ENCODE measurements at regions not wholly inside any gene's neighbourhood (a gene's known extent, or its start where the extent isn't known, plus 50 kb on each side); places are given as distances from the start of the nearest gene placed in this dataset.

- Histone ChIP-seq H3K27ac (no peak overlapping the region), H3K9me3 (no peaks in the 10 kb centered on the region), H3K4me1 (no peaks in the 10 kb centered on the region), H3K27me3 (no peaks in the 10 kb centered on the region), H3K4me3 (no peak overlapping the region), H3K36me3 (no peaks in the 10 kb centered on the region)
- TF ChIP-seq CTCF (IDR thresholded peaks at IDR 0.05) (no peak), EP300 (IDR thresholded peaks at IDR 0.05) (no peak), POLR2A (IDR thresholded peaks at IDR 0.05) (no peak)
- no peak for DNase-seq (ENCODE audit: low spot score in 2 of 2)
- WGBS, 2 donors, result 72 to 84% methylated on average over 3 to 4 of the region's 4 CpGs
Observed at GRCh38 chr15:91426412-91426811, 326.4 kb downstream of the SV2B start.

DNA sequence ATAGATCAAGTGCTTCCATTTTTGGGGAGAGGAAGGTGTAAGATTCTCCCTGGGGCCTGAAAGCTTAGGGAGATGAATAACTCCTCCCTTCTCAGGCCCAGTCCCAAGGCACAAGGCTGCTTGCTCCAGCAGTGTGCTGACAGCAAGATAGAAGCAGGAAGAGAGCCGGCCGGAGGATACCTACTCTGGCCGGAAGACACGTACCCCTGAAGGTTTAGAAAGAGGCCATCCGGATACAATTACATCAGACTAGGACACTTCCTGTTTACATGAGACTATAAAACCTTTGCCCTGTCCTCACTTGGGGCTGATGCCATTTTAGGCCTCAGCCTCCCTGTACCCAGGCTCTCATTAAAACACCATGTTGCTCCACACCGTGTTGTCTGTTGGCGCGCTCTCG lies 329.9 kb downstream of the SV2B start:
- H3K4me3 ChIP-seq, result no peak overlapping the region
- no peaks in the 10 kb centered on the region for H3K36me3 ChIP-seq
- no peaks in the 10 kb centered on the region for H3K9me3 ChIP-seq
- no peak for DNase-seq (ENCODE audit: low spot score in 2 of 2)
- no peak overlapping the region for H3K27ac ChIP-seq
- H3K27me3 ChIP-seq, result no peaks in the 10 kb centered on the region
- H3K4me1 ChIP-seq, result no peaks in the 10 kb centered on the region
- TF ChIP-seq POLR2A (IDR thresholded peaks at IDR 0.05), result no peak
- no peak for TF ChIP-seq CTCF (IDR thresholded peaks at IDR 0.05)
- TF ChIP-seq EP300 (IDR thresholded peaks at IDR 0.05), result no peak
- WGBS, 2 donors, result 80 to 85% methylated on average over 9 of the region's 9 CpGs

DNA sequence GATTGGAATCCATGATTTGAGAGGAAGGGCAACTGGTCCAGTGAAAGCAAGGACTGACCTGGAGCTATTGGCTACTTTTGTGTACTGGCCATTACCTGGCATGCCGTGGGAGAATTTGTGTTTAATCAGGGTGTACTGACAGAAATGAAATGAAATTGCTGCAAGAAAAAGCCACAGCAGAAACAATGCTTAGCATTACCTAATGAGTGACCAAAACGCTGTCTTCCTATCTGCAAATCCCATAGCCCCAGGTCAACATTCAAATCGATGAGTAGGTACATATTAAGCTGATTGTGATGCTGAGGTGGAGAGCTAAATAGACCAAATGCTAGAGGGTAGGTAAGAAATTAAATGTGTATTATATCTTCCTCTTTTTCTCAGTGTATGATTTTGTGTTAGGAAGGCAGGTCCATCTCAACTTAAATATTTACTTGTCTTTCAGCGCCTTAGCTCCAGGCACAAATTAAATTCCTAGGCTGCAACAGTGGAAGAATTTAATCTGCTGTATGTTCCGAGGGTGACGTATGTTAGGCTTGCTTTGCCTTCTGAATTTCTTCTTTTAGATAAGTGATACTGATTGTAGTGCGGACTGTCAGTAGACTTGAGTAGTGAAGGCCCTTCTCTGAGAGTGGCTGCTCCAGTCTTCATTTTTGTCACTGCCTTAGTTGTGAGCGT lies 331.1 kb downstream of the SV2B start:
- Histone ChIP-seq H3K27ac (no peak overlapping the region), H3K4me1 (no peaks in the 10 kb centered on the region), H3K36me3 (no peaks in the 10 kb centered on the region), H3K9me3 (no peaks in the 10 kb centered on the region), H3K4me3 (no peak overlapping the region), H3K27me3 (no peaks in the 10 kb centered on the region)
- no peak for DNase-seq (ENCODE audit: low spot score in 2 of 2)
- 85% methylated on average over 8 of the region's 8 CpGs for WGBS, 2 donors
- TF ChIP-seq CTCF (IDR thresholded peaks at IDR 0.05), result no peak
- no peak for TF ChIP-seq EP300 (IDR thresholded peaks at IDR 0.05)
- TF ChIP-seq POLR2A (IDR thresholded peaks at IDR 0.05), result no peak

GRCh38 chr15:91435113-91435512 lies 335.1 kb downstream of the SV2B start:
- Histone ChIP-seq H3K27ac (no peak overlapping the region), H3K27me3 (no peaks in the 10 kb centered on the region), H3K9me3 (peaks cover 0 to 20% (median 0%) of the 10 kb centered on the region in 4 donors), H3K4me3 (no peak overlapping the region), H3K36me3 (no peaks in the 10 kb centered on the region), H3K4me1 (no peaks in the 10 kb centered on the region)
- DNase-seq (ENCODE audit: low spot score in 2 of 2), result no peak
- TF ChIP-seq CTCF (IDR thresholded peaks at IDR 0.05), result no peak
- TF ChIP-seq EP300 (IDR thresholded peaks at IDR 0.05), result no peak
- no peak for TF ChIP-seq POLR2A (IDR thresholded peaks at IDR 0.05)
- WGBS, 2 donors, result 70 to 84% methylated on average over 2 of the region's 2 CpGs

DNA sequence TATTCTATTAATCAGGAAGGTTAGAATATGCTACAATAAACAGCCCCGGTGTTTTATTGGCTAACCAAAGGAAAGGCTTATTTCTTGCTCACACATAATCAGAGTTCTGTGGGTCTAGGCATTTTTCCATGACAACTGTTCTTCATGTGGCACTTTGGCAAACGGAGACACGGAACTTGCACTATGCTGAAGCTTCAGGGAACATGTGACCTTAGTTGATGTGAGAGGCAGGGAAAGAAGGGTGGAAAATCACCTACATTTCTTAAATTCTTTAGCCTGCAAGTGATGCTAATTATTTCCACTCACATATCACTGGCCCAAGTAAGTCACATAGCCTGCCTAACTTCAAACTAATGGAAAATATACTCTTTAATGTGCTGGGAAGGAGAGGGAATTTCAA lies 344.6 kb downstream of the SV2B start:
- 75 to 87% methylated on average over 3 of the region's 3 CpGs for WGBS, 2 donors
- no peak for TF ChIP-seq POLR2A (IDR thresholded peaks at IDR 0.05)
- TF ChIP-seq CTCF (IDR thresholded peaks at IDR 0.05), result no peak
- TF ChIP-seq EP300 (IDR thresholded peaks at IDR 0.05), result no peak
- no peaks in the 10 kb centered on the region for H3K4me1 ChIP-seq
- H3K4me3 ChIP-seq, result no peak overlapping the region
- H3K27me3 ChIP-seq, result no peaks in the 10 kb centered on the region
- no peak overlapping the region for H3K27ac ChIP-seq
- H3K9me3 ChIP-seq, result peaks cover 0 to 9% (median 0%) of the 10 kb centered on the region in 4 donors
- DNase-seq (ENCODE audit: low spot score in 2 of 2), result no peak
- H3K36me3 ChIP-seq, result no peaks in the 10 kb centered on the region
